Neural progenitor cell (in vitro differentiated cells): ENCODE measurements at regions not wholly inside any gene's neighbourhood (a gene's known extent, or its start where the extent isn't known, plus 50 kb on each side); places are given as distances from the start of the nearest gene placed in this dataset.

Experiments
- EZH2 ChIP-seq: fragments of 200-600 bp; sonication (generic); IDR thresholded peaks from 2 replicates; pipeline ENCODE4 v1.6.1; 2017; ENCODE audit warnings: antibody characterized with exemption, mild to moderate bottlenecking, moderate library complexity
- EZH2phosphoT487 ChIP-seq: fragments of 200-600 bp; sonication (generic); IDR thresholded peaks from 2 replicates; pipeline ENCODE4 v1.6.1; 2017; ENCODE audit warnings: antibody characterized with exemption
- TF ChIP-seq, protein P1 (sequence below): fragments of 200-600 bp; sonication (generic); IDR thresholded peaks from 2 replicates; pipeline ENCODE4 v1.5.1; 2017; ENCODE audit warnings: antibody characterized with exemption, mild to moderate bottlenecking

- TF ChIP-seq, protein P1, sequence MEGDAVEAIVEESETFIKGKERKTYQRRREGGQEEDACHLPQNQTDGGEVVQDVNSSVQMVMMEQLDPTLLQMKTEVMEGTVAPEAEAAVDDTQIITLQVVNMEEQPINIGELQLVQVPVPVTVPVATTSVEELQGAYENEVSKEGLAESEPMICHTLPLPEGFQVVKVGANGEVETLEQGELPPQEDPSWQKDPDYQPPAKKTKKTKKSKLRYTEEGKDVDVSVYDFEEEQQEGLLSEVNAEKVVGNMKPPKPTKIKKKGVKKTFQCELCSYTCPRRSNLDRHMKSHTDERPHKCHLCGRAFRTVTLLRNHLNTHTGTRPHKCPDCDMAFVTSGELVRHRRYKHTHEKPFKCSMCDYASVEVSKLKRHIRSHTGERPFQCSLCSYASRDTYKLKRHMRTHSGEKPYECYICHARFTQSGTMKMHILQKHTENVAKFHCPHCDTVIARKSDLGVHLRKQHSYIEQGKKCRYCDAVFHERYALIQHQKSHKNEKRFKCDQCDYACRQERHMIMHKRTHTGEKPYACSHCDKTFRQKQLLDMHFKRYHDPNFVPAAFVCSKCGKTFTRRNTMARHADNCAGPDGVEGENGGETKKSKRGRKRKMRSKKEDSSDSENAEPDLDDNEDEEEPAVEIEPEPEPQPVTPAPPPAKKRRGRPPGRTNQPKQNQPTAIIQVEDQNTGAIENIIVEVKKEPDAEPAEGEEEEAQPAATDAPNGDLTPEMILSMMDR: no peak
- no peak for TF ChIP-seq EZH2
- TF ChIP-seq EZH2phosphoT487: no peak
Observed at GRCh38 chr4:140257461-140258305, 103.7 kb upstream of the MAML3 start.
